WI38 (cell line): ENCODE measurements at regions not wholly inside any gene's neighbourhood (a gene's known extent, or its start where the extent isn't known, plus 50 kb on each side); places are given as distances from the start of the nearest gene placed in this dataset.
A peak's percentile ranks its signal among the peaks of the same experiment; 100 is the strongest.

ENCODE experiments used
- H3K4me3 ChIP-seq: 2 replicates; pipeline ENCODE4 v1.5.1; 2011; ENCODE audit warnings: low read depth, mild to moderate bottlenecking, control low read depth, low read length
- CTCF ChIP-seq: IDR thresholded peaks from 2 replicates; pipeline ENCODE4 v1.5.1; 2012; ENCODE audit warnings: low read depth, mild to moderate bottlenecking, control low read depth, low read length

GRCh38 chr2:238967978-238968360 lies 120.1 kb downstream of the TWIST2 start:
- TF ChIP-seq CTCF: no peak
- no peak overlapping the region for H3K4me3 ChIP-seq

GRCh38 chr2:238968616-238969384 lies 120.9 kb downstream of the TWIST2 start:
- H3K4me3 ChIP-seq: no peak overlapping the region
- TF ChIP-seq CTCF: no peak

GRCh38 chr2:238969857-238970256 lies 122.0 kb downstream of the TWIST2 start:
- no peak overlapping the region for H3K4me3 ChIP-seq
- TF ChIP-seq CTCF: no peak

GRCh38 chr2:238970553-238971081 lies 122.7 kb downstream of the TWIST2 start:
- H3K4me3 ChIP-seq: no peak overlapping the region
- peak; percentile 99 for TF ChIP-seq CTCF

GRCh38 chr2:238971318-238972145 lies 123.6 kb downstream of the TWIST2 start:
- no peak overlapping the region for H3K4me3 ChIP-seq
- TF ChIP-seq CTCF: no peak

- no peak for TF ChIP-seq CTCF
- H3K4me3 ChIP-seq: no peak overlapping the region
These were observed 124.2 kb downstream of the TWIST2 start for GRCh38 chr2:238972146-238972445.
